Hepatocyte (in vitro differentiated cells): ENCODE measurements at regions not wholly inside any gene's neighbourhood (a gene's known extent, or its start where the extent isn't known, plus 50 kb on each side); places are given as distances from the start of the nearest gene placed in this dataset.

Source experiments
- EZH2 ChIP-seq: fragments of 200-600 bp; sonication (generic); IDR thresholded peaks from 2 replicates; pipeline ENCODE4 v1.6.1; 2016; ENCODE audit warnings: antibody characterized with exemption, mild to moderate bottlenecking, borderline replicate concordance
- EZH2phosphoT487 ChIP-seq: fragments of 200-600 bp; sonication (generic); IDR thresholded peaks from one replicate; pipeline ENCODE4 v1.6.1; 2018; ENCODE audit warnings: antibody characterized with exemption, mild to moderate bottlenecking, low read depth, moderate library complexity; ENCODE audit not compliant: unreplicated experiment, severe bottlenecking
- TF ChIP-seq, protein P1 (sequence below): fragments of 200-600 bp; sonication (generic); IDR thresholded peaks from 2 replicates; pipeline ENCODE4 v1.5.1; 2016; ENCODE audit warnings: antibody characterized with exemption, mild to moderate bottlenecking; ENCODE audit not compliant: poor library complexity

DNA sequence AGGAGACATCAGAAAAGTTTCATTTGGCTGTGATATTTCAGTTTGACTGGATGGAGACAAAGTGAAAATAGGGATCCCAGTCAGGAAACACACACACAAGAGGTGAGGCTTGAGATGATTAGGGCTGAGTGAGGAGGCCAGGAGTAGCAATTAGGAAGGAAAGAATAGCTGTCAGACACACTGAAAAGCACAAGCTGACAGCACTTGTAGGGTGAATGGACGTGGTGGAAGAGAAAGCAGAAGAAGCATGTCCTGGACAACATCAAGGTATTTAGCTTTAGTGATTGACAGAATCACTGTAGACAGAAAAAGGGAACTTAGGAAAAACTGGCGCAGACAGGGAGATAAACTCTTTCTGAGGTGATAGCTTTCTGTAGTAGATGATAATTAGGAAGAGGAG lies 347.7 kb downstream of the TGFB2 start:
- TF ChIP-seq, protein P1, sequence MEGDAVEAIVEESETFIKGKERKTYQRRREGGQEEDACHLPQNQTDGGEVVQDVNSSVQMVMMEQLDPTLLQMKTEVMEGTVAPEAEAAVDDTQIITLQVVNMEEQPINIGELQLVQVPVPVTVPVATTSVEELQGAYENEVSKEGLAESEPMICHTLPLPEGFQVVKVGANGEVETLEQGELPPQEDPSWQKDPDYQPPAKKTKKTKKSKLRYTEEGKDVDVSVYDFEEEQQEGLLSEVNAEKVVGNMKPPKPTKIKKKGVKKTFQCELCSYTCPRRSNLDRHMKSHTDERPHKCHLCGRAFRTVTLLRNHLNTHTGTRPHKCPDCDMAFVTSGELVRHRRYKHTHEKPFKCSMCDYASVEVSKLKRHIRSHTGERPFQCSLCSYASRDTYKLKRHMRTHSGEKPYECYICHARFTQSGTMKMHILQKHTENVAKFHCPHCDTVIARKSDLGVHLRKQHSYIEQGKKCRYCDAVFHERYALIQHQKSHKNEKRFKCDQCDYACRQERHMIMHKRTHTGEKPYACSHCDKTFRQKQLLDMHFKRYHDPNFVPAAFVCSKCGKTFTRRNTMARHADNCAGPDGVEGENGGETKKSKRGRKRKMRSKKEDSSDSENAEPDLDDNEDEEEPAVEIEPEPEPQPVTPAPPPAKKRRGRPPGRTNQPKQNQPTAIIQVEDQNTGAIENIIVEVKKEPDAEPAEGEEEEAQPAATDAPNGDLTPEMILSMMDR: no peak
- TF ChIP-seq EZH2 (no peak), EZH2phosphoT487 (no peak)
